ENCODE measurements at regions not wholly inside any gene's neighbourhood (a gene's known extent, or its start where the extent isn't known, plus 50 kb on each side); places are given as distances from the start of the nearest gene placed in this dataset.

- no peak for DNase-seq (ENCODE audit: low read depth in 2 of 2)
Measured at GRCh38 chr5:39485079-39485478, 60.3 kb upstream of the DAB2 start.

DNA sequence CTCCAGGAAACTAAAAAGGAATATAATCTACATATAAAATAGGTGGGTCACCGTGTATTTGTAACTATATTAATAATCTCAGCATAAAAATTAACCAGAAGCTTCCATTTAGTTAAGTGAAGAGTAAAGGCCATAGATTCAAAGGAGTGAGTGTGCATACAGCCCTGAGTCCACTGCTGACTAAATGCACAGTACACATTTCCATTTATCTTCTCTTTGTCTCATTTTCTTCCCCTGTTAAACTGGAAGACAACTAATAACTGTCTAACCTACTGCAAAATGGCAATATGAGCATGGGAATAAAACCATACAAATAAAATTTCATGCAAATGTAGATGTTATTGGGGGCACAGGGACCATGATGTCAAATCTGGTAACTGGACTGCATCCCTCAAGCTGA, 59.9 kb upstream of the DAB2 start:
- DNase-seq (ENCODE audit: low read depth in 2 of 2) = no peak

DNA sequence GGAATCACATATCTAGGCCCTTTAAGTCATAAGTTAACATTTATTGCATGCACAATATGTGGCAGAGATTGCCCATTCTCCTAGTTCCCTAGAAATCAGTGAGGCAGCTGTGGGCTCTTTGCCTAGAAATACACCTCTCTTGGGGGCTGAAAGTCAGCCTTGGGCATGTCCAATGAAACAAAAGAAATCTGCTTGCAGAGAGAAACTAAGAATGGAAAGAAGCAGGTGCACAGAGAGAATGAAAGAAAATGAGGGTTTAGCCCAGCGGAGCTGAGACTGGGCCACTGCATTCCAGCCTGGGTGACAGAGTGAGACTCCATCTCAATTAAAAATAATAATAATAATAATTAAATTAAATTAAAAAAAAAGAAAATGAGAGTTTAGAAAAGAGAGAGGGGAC, 57.3 kb upstream of the DAB2 start:
- DNase-seq (ENCODE audit: low read depth in 2 of 2) = no peak

DNA sequence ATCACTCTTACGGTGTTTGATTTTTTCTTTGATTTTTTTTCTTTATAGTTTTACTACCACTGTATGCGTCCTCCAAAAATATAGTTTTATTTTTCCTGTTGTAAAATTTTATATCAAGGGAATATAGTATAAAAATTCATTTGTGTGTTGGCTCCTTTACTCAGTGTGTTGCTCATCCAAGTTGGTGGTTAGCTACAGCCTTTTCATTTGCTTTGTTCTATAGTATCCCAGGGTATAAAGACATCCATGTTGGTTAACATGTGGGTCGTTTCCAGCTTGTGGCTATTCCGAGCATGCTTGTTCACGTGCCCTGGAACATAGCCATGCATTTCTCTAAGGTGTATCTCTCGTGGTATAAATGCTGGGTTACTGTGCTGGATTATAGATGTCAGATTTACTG, 54.8 kb upstream of the DAB2 start:
- DNase-seq (ENCODE audit: low read depth in 2 of 2) = no peak

DNA sequence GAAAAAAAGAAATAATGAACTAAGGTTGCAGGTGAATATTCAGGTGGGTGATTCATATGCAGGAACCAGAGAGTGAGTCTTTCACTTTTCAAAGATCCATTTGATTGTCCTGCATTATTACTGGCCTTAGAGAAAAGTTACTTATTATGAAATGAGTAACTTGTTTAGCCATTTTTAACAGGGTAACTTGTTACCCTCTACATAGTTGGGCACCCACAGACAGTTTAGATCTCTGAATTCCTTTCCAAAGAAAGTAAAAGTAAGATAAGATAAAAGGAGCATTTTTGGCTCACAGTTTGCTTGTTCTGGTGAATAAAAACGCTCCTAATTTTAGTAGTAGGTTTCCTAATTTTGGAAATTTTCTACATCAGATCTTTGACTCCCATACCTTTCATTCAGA, 54.1 kb upstream of the DAB2 start:
- DNase-seq (ENCODE audit: low read depth in 2 of 2) = no peak

- DNase-seq (ENCODE audit: low read depth in 2 of 2) = no peak
Measured at GRCh38 chr5:39476843-39477220, 52.1 kb upstream of the DAB2 start.

DNA sequence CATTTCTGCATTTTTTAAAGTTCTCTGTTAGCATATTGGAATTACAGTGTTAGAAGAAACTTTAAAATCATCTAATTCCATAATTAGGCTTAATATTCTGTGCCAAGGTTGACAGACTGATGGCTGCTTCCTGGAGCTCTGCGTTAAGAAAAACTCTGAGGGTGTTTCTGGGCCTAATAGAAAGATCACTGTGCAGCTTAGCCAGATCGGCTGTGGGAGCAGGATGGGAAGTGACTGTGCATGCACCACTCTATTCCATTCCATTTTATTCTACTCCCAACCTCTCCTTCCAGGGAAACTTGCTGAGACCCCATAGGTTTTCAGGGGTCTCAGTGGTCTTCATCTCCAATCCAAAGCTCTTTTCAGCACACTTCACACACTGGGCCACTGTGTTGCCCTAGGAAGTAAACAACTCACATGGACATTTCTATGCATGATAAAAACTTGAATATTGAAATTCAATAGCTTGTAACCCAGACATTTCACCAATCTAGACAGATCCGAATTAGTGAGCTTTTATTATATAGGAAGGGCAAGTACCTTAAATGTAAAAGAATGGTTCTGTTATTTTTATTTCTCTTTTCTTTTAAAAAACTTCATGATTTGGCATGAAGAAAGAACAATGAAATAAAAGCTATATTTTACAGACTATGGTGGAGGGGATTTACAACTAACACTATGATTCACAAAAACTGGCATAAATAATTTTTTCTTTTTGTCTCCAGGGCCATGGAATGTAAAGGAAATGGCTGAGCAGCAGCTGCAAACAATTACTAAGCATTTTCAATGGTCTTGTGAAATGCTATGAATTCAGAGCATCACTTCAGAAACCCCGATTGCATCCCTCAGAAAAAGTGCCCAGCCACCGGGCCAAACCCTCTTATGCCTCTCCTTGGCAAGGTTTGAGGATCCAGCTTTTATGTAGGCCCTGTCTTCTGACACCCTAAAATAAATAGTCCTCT, 51.4 kb upstream of the DAB2 start:
- DNase-seq (ENCODE audit: low read depth in 2 of 2) = no peak

DNA sequence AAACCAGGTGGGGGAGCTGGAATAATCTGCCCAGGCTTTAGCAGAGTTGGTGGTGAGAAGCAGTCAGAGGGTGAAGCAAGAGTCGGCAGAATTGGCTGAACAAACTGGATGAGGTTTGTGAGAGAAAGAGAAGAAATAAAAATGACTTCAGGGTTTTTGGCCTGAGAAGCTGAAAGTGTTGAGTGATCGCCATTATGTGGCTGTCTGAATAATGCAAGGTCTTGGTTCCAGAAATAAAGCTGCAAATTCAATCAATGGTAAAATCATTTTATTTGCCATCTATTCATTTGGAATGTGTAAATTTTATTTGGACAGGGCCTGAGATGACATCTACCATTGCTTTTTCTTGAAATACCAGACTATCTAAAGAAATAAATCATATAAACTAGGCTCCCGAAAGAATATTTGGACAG, 50.4 kb upstream of the DAB2 start:
- no peak for DNase-seq (ENCODE audit: low read depth in 2 of 2)
